ENCODE measurements at regions not wholly inside any gene's neighbourhood (a gene's known extent, or its start where the extent isn't known, plus 50 kb on each side); places are given as distances from the start of the nearest gene placed in this dataset.

DNA sequence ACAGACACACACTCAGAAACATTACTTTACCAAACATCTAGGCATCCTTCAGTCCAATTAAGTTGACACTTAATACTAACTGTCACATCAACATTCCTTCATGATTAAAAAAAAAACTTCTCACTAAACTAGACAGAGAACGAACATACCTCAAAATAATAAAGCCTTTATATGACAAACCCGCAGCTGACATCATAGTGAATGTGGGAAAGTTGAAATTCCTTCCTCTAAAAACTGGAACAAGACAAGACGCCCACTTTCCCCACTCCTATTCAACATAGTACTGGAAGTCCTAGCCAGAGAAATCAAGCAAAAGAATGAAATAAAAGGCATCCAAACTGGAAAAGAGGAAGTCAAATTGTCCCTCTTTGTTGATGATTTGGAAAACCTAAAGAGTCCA is 96.9 kb upstream of the PPP1R9A start:
- DNase-seq (ENCODE audit: low spot score), result peak; percentile 31

DNA sequence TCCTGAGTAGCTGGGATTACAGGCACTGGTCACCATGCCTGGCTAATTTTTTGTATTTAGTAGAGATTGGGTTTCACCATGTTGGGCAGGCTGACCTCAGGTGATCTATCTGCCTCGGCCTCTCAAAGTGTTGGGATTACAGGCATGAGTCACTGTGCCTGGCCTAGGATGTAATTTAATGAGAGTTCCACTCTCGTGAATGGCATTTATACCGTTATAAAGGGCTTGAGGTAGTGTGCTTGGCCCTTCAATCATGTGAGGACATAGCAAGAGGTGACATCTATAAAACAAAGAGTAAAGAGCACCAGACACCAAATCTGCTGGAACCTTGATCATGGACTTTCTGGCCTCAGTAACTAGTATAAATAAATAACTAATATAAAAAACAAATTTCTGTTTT is 93.5 kb upstream of the PPP1R9A start:
- DNase-seq (ENCODE audit: low spot score), result no peak

DNA sequence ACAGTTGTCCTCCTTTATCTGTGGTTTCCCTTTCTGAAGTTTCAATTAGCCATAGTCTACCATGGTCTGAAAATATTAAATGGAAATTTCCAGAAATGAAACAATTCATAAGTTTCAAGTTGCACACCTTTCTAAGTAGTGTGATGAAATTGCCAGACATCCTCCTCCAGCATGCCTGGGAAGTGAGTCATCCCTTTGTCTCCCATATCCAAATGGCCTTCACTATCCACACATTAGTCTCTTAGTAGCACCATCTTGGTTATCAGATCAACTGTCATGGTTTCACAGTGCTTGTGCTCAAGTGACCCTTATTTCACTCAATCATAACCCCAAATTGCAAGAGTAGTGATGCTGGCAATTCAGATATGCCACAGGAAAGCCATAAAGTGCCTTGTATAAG is 83.4 kb upstream of the PPP1R9A start:
- no peak for DNase-seq (ENCODE audit: low spot score)

DNA sequence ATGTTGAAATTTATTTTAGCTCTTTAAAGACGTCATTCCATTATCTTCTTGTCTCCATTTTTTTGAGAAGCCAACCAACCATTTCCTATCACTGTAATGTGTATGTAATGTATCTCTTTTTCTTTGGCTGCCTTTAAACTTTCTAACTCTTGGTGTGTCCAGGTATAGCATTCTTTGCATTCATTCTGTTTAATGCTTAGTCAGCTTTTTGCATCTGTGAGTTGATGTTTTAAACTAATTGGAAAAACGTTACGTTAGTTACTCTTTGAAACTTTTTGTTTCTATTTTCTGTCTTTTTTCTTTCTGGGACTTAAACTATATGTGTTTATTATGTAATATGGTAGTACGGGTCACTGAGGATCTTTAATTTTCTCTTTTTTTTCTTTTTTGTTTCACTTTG is 77.4 kb upstream of the PPP1R9A start:
- no peak for DNase-seq (ENCODE audit: low spot score)

DNA sequence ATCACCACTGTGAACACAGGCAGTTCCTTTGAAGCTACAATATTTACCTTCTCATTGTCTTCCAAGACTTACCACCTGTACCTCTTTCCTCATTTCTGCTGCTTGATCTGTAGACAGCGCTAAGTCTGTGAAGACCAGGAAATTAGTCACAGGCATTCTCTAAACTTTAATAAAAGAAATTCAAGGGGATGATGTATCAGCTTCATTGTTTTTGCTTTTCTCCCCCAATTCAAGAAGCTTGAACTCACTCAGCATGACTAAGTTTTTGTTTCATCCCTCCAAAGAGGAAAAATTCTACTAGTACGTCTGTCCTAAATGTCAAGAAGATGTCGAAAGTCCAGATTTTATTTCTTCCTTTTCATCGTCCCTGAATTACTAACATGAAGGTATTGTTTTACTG is 75.3 kb upstream of the PPP1R9A start:
- no peak for DNase-seq (ENCODE audit: low spot score)

DNA sequence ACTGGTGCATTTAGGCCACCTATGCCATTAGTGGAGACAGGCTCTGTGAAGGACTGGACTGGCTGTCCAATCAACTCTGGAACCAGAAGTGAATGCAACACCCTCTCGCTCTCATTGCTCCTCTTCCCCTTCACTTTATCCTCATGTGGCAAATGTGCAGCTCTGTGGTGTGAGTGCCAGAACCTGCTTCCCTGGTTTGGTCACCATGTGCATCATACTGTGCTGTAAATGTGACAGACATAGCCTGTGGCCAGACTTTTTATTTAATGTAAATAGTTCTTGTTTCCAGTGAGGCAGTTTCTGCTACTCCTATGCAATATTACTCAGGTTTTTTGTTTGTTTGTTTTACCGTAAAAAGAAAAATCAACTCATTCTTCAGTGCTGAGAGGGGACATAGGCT is 73.0 kb upstream of the PPP1R9A start:
- DNase-seq (ENCODE audit: low spot score), result no peak

DNA sequence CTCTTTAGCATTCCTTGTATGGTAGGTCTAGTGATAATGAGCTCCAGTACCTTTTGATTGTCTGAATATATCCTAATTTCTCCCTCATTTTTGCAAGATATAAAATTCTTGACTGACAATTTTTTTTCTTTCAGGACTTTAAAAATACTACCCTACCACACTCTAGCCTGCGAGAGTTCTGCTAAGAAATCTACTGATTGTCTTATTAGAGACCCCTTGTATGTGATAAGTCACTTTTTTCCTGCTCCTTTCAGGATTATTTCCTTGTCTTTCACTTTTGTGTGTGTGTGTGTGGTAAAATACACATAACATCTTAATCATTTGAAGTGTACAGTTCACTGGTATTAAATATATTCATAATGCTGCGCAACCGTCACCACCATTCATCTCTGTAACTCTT is 68.7 kb upstream of the PPP1R9A start:
- DNase-seq (ENCODE audit: low spot score), result no peak

DNA sequence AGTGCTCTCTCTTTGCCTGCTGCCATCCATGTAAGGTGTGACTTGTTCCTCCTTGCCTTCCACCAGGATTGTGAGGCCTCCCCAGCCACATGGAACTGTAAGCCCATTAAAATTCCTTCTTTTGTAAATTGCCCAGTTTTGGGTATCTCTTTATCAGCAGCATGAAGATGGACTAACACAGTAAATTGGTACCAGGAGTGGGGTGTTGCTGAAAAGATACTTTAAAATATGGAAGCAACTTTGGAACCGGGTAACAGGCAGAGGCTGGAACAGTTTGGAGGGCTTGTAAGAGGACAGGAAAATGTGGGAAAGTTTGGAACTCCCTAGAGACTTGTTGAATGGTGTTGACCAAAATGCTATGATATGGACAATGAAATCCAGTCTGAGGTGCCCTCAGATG is 63.8 kb upstream of the PPP1R9A start:
- DNase-seq (ENCODE audit: low spot score), result no peak

DNA sequence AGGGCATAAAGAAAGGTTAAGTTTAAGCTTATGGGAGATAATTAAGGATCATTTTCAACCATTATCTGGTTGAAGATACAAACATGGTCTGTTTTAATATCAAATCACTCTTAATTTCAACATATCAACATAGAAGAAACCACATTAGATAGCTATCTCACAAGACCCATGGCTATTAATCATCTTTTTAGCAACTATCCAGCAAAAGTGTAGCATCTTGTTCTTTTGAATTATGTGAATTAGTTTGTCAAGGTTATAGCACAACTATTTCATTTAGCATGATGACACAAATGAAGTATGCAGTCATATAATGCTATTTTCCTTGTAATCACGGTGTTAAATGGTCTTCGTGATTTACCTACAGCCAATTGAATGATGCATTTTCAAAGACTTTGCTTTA is 58.9 kb upstream of the PPP1R9A start:
- no peak for DNase-seq (ENCODE audit: low spot score)

DNA sequence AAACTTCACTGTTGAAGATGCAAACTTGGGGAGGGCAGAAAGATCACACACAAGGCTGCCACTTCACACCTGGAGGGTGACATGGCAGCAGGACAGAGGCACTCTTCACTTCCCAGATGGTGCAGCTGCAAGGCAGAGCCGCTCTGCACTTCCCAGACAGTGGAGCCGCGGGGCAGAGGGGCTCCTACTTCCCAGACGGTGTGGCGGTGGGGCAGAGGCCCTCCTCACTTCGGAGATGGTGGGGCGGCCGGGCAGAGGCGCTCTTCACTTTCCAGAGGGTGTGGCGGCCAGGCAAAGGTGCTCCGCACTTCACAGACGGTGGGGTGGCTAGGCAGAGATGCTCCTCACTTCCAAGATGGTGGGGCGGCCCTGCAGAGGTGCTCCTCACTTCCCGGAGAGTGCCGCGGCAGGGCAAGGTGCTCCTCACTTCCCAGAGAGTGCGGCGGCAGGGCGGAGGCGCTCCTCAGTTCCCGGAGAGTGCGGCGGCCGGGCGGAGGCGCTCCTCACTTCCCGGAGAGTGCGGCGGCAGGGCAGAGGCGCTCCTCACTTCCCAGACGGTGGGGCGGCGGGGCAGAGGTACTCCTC is 58.3 kb upstream of the PPP1R9A start:
- DNase-seq (ENCODE audit: low spot score), result no peak

DNA sequence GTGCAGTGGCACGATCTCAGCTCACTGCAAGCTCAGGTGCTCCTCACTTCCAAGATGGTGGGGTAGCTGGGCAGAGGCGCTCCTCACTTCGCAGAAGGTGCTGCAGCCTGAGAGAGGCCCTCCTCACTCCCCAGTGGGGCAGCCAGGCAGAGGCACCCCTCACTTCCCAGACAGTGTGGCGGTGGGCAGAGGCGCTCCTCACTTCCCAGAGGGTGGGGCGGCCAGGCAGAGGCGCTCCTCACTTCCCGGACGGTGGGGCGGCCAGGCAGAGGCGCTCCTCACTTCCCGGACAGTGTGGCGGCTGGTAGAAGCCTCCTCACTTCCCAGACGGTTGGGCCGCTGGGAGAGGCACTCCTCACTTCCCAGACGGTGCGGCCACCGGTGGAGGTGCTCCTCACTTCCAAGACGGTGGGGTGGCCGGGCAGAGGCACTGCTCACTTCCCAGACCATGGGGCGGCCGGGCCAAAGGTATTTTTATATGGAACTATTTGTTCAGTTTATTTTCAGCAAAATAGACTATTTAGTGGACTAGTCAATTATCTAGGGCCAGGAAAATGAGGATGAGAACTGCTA is 57.7 kb upstream of the PPP1R9A start:
- no peak for DNase-seq (ENCODE audit: low spot score)

DNA sequence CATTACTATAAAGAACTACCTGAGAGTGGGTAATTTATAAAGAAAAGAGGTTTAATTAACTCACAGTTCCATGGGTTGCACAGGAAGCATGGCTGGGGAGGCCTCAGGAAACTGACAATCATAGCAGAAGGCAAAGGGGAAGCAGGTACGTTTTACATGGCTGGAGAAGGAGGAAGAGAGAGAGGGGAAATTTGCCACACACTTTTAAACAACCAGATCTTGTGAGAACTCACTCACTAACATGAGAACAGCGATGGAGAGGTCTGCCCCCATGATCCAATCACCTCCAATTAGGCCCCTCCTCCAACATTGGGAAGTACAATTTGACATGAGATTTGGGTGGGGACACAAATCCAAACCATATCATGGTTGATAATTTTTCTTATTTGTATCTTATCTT is 51.8 kb upstream of the PPP1R9A start:
- DNase-seq (ENCODE audit: low spot score), result no peak

DNA sequence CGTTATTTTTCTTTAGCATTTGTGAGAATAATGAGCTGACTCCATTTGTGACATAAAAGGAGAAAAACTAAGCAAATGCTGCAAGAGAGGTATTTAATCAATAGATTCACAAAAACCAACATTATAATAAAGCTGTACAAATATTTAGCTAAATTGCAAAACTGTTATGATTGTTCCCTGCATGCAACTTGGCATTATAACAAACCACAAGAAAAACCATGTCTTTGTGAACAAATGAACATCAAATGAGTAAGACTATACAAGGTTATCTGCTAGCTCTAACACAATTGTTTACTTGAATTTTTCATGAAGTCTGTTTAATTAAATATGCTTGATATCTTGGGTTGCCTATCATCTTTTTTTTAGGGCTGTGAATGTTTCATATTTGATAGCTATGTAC is 50.8 kb upstream of the PPP1R9A start:
- no peak for DNase-seq (ENCODE audit: low spot score)

Data from COLO829 (cell line).